ENCODE measurements at regions not wholly inside any gene's neighbourhood (a gene's known extent, or its start where the extent isn't known, plus 50 kb on each side); places are given as distances from the start of the nearest gene placed in this dataset.

DNA sequence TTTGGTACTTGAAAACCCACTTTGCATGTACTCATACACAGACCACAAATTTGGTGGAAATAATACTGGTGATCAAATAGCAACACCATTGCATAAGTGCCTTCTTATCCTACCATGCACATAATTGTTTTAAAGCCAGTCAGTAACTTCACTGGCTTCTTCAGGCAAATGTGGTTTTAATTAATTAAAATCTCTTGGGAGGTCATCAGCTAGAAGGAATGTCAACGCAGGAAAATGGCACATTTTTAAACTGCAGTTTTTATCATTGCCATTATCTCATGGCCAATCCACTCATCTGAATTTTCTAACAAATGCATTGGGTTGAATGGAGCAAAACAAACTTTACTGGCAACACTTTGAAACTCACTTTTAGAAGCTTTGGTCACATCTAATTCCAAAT, 105.7 kb upstream of the ZPLD1 start:
- TF ChIP-seq CTCF (IDR thresholded peaks at IDR 0.05 in 2 of 3, conservative IDR thresholded peaks at IDR 0.05 in 1 of 3; ENCODE audit: borderline replicate concordance in 1 of 3, insufficient read depth in 1 of 3, low read depth in 2 of 3, low read length in 2 of 3): no peak
- TF ChIP-seq ELF1 (IDR thresholded peaks at IDR 0.05; ENCODE audit: borderline replicate concordance, low read depth): no peak
- TF ChIP-seq, protein P1, sequence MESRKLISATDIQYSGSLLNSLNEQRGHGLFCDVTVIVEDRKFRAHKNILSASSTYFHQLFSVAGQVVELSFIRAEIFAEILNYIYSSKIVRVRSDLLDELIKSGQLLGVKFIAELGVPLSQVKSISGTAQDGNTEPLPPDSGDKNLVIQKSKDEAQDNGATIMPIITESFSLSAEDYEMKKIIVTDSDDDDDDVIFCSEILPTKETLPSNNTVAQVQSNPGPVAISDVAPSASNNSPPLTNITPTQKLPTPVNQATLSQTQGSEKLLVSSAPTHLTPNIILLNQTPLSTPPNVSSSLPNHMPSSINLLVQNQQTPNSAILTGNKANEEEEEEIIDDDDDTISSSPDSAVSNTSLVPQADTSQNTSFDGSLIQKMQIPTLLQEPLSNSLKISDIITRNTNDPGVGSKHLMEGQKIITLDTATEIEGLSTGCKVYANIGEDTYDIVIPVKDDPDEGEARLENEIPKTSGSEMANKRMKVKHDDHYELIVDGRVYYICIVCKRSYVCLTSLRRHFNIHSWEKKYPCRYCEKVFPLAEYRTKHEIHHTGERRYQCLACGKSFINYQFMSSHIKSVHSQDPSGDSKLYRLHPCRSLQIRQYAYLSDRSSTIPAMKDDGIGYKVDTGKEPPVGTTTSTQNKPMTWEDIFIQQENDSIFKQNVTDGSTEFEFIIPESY (IDR thresholded peaks at IDR 0.05; ENCODE audit: extremely low read depth, insufficient replicate concordance, low read length): no peak
- no peak for TF ChIP-seq MAX (IDR thresholded peaks at IDR 0.05)
- no peak for TF ChIP-seq POLR2A (IDR thresholded peaks at IDR 0.05; ENCODE audit: borderline replicate concordance, extremely low read depth, insufficient read depth, insufficient read length)
- TF ChIP-seq EZH2 (IDR thresholded peaks at IDR 0.05): no peak
- TF ChIP-seq ZNF274 (IDR thresholded peaks at IDR 0.05; ENCODE audit: low read depth, low read length): no peak
- TF ChIP-seq JUND (IDR thresholded peaks at IDR 0.05): no peak
- no peak for TF ChIP-seq SRF (IDR thresholded peaks at IDR 0.05; ENCODE audit: low read depth)
- no peak for TF ChIP-seq SP1 (IDR thresholded peaks at IDR 0.05; ENCODE audit: low read depth)
- TF ChIP-seq SIN3A (IDR thresholded peaks at IDR 0.05; ENCODE audit: low read depth): no peak
- TF ChIP-seq FOSL1 (IDR thresholded peaks at IDR 0.05; ENCODE audit: low read depth): no peak
- TF ChIP-seq RAD21 (IDR thresholded peaks at IDR 0.05; ENCODE audit: low read depth): no peak
- TF ChIP-seq, protein P2, sequence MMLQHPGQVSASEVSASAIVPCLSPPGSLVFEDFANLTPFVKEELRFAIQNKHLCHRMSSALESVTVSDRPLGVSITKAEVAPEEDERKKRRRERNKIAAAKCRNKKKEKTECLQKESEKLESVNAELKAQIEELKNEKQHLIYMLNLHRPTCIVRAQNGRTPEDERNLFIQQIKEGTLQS (IDR thresholded peaks at IDR 0.05): no peak
- no TSS peak for BruUV-seq (replicated peaks)
- Histone ChIP-seq H3K9me2 (ENCODE audit: insufficient read depth) (no peaks in the 10 kb centered on the region), H3K27ac (ENCODE audit: low read depth, low read length) (no peak overlapping the region), H3K4me2 (ENCODE audit: low read length) (no peak overlapping the region), H3K4me3 (replicated peaks in 1 of 2; ENCODE audit: low read depth in 1 of 2, low read length in 2 of 2) (no peak overlapping the region), H3K4me1 (ENCODE audit: control insufficient read depth in 1 of 2, insufficient read depth in 2 of 2, low read length in 2 of 2) (no peaks in the 10 kb centered on the region), H3K79me2 (ENCODE audit: insufficient read depth, low read length) (no peaks in the 10 kb centered on the region), H3K9ac (ENCODE audit: low read length) (no peak overlapping the region), H3K27me3 (ENCODE audit: insufficient read depth, low read length) (no peaks in the 10 kb centered on the region), H3K36me3 (ENCODE audit: control insufficient read depth in 1 of 2, insufficient read depth in 2 of 2, low read length in 2 of 2) (no peaks in the 10 kb centered on the region), H4K20me1 (ENCODE audit: insufficient read depth) (no peaks in the 10 kb centered on the region), H3K9me3 (ENCODE audit: control insufficient read depth in 1 of 2, insufficient read depth in 1 of 2, low read depth in 1 of 2, low read length in 2 of 2) (no peaks in the 10 kb centered on the region), H2AFZ (ENCODE audit: low read depth, low read length, poor library complexity, severe bottlenecking) (no peak overlapping the region)
- intact Hi-C loops (cut with micrococcal nuclease): no loop called here
- CTCF ChIA-PET: no interaction called here
- ATAC-seq (no peak), DNase-seq (ENCODE audit: low read depth, low spot score) (no peak)
- RAD21 ChIA-PET (ENCODE audit: low non-redundant PET in 1 of 2, low total read pairs in 2 of 2, uncharacterized antibody in 2 of 2, unreplicated experiment in 2 of 2): no interaction called here
- POLR2A ChIA-PET: no interaction called here

Measured in HCT116 (cell line).